ENCODE measurements at regions not wholly inside any gene's neighbourhood (a gene's known extent, or its start where the extent isn't known, plus 50 kb on each side); places are given as distances from the start of the nearest gene placed in this dataset.

DNA sequence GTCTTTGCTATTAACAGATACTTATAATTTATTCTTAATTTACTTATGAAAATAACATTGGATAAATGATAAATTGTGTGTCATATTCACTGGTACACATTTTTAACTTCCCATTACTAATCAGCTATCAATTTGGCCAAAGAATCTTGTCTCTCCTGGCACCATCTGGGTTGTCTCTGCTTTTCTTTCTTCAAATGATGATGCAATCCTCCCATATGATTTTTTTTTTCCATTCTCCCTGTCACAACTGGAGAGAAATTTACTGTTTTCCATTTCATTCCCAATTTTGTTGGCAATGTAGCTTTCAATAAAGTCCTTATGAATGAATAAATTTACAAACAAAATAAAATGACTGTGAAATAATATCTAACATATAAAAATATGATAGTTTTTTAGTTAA, 743.7 kb upstream of the EPHA6 start:
- DNase-seq = no peak

DNA sequence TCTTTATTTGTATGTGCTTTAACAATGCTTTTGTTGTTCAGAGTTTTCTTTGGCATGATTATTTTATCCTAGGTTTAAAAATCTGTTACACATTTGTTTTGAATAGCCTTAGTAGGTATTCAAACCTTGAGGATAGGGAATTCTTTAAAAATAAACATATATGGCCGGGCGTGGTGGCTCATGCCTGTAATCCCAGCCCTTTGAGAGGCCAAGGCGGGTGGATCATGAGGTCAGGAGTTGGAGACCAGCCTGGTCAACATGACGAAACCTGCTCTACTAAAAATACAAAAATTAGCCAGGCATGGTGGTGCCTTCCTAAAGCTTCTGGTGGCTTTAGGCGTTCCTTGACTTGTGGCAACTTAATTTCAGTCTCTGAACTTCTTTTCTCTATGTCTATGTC, 743.3 kb upstream of the EPHA6 start:
- DNase-seq = no peak

DNA sequence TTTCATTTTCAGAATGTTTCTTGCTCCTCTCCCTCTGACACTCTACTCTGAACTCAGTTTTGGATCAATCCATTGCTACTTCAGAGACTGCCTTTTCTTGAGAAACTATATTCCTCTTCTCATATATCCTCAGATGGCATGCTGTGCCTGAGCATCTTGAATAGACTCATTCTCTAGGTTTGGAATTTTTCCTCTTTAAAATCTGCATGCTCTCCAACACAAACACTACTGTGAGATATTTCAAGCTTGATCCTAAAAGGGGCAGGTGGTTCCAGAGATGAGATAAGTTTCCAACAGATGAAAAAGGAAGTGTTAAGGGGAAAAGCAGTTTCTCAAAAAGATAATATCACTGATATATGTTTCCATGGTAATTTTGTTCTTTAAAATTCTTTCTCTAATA, 742.2 kb upstream of the EPHA6 start:
- DNase-seq = no peak

DNA sequence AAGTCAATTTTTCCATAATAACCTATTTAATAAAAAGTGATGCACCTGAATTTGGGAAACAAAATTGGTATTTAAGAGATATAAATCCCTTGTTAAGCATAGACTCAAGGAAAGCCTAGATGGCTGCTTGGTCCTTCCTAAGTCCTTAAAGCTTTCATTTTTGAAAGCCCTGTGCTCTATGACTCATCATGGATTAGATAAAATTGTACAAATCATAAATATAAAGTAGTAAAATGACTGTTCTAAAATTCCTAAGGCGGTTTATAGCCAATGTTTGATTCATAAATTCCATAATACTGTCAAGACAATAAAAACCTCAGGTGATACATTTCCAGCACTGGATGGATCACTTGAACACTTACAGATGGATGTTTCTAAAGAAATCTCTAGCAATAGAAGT, 730.8 kb upstream of the EPHA6 start:
- no peak for DNase-seq

DNA sequence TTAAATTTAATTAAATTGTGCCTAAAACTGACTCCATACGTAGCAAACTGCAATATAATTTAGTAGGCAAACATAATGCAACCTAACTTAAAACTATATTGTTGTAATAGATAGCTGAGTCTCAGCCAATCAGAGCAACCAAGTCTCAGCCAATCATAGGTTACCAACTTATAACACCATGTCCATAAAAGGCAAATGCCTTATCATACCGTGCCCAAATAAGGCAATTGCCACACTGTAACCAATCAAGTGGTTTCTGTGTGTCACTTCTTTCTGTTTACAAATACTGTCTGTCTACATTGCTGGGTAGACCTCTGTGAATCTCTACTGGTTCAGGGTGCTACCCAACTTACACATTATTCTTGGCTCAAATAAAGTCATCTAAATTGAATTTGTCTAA, 728.4 kb upstream of the EPHA6 start:
- DNase-seq = no peak

DNA sequence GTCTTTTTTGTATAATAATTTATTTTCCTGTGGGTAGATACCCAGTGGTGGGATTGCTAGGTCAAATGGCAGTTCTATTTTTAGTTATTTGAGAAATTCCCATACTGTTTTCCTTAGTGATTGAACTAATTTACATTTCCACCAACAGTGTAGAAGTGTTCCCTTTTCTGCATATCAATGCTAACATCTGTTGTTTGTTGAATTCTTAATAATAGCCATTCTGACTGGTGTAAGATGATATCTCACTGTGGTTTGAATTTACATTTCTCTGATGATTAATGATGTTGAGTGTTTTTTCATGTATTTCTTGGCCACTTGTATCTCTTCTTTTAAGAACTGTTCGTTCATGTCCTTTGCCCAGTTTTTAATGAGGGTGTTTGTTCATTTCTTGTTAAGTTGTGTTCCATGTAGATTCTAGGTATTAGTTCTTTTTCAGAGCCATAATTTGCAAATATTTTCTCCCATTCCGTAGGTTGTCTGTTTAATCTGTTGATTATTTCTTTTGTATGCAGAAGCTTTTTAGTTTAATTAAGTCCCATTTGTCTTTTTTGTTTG, 713.3 kb upstream of the EPHA6 start:
- DNase-seq = no peak

DNA sequence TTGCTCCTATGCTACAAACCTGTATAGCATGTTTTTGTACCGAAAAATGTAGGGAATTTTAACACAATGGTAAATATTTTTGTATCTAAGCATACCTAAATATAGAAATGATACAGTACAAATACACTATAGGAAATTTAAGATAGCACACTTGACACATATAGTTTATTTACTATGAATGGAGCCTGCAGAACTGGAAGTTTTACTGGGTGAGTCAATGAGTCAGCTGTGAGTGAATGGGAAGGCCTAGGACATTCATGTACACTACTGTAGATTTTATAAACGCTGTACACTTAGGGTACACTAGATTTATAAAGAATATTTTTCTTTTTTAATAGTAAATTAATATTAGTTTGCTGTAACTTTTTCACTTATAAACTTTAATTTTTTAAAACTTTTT, 707.7 kb upstream of the EPHA6 start:
- DNase-seq = no peak

Measured in NCI-H82 (cell line).